IPS DF 6.9 (cell line): ENCODE measurements at regions not wholly inside any gene's neighbourhood (a gene's known extent, or its start where the extent isn't known, plus 50 kb on each side); places are given as distances from the start of the nearest gene placed in this dataset.

Experiments used
- DNase-seq: peaks from one replicate; pipeline ENCODE4 v3.0.0-alpha.2; 2013; ENCODE audit warnings: low read depth, low spot score
- H3K27ac ChIP-seq: one replicate; pipeline ENCODE4 v1.5.1; 2013; ENCODE audit warnings: low read length, control low read depth
- H3K27me3 ChIP-seq: 2 replicates; pipeline ENCODE4 v1.6.1; 2013; ENCODE audit warnings: mild to moderate bottlenecking, low read length; ENCODE audit not compliant: control insufficient read depth, insufficient read depth
- H3K36me3 ChIP-seq: 2 replicates; pipeline ENCODE4 v1.6.1; 2013; ENCODE audit warnings: low read length; ENCODE audit not compliant: control insufficient read depth, insufficient read depth
- H3K4me1 ChIP-seq: 2 replicates; pipeline ENCODE4 v1.6.1; 2013; ENCODE audit warnings: low read length; ENCODE audit not compliant: control insufficient read depth, insufficient read depth
- H3K4me3 ChIP-seq: 2 replicates; pipeline ENCODE4 v1.5.1; 2013; ENCODE audit warnings: mild to moderate bottlenecking, low read length
- H3K9me3 ChIP-seq: 2 replicates; pipeline ENCODE4 v1.6.1; 2013; ENCODE audit warnings: low read length, inconsistent platforms; ENCODE audit not compliant: control insufficient read depth, insufficient read depth
- WGBS: extraction: QIAGEN DNeasy Blood & Tissue Kit; methylation state at CpG from one replicate; pipeline ENCODE4 v1.1.7; 2013; ENCODE audit warnings: mixed read lengths, missing lambda C conversion rate; ENCODE audit not compliant: insufficient read length, insufficient coverage; 5-methylcytosine and 5-hydroxymethylcytosine counted together

DNA sequence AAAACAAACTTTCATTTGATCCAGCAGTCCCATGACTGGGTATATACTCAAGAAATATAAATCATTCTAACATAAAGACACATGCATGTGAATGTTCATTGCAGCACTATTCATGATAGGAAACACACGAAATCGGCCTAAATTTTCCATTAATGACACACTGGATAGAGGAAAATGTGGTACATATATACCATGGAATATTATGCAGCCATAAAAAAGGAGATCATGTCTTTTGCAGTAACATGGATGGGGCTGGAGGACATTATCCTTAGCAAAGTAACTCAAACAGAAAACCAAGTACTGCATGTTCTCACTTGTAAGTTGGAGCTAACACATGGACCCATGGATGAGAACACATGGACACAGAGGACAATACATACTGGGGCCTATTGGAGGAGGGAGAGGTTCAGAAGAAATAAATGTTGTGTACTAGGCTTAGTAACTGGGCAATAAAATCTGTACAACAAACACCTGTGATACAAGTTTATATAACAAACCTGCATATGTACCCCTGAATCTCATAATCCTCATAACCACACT, 283.6 kb downstream of the LMO7 start:
- Histone ChIP-seq H3K9me3 (no peaks in the 10 kb centered on the region), H3K27me3 (no peaks in the 10 kb centered on the region), H3K4me1 (no peaks in the 10 kb centered on the region), H3K36me3 (no peaks in the 10 kb centered on the region), H3K27ac (no peak overlapping the region), H3K4me3 (no peak overlapping the region)
- WGBS: no CpG with 5 or more reads among the region's 2 CpGs
- no peak for DNase-seq

DNA sequence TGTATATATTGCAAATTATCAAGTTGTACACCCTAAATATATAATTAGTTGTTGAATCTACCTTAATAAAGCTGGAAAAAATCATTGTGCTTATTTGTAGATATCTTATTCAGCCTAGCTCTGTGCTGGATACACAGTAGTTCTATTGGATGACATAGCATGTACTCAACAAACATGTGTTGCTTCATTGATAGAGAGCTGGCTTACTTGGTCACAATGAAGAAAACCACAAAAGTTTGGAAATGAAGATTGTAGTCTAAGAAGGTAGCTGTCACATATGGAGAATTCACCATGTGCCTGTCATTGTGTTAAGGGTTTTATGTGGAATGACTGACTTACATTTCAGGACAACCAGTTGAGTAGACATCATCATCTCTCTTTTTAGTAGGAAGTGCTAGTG, 278.9 kb downstream of the LMO7 start:
- Histone ChIP-seq H3K4me3 (no peak overlapping the region), H3K27ac (no peak overlapping the region), H3K27me3 (no peaks in the 10 kb centered on the region), H3K9me3 (no peaks in the 10 kb centered on the region), H3K36me3 (no peaks in the 10 kb centered on the region), H3K4me1 (no peaks in the 10 kb centered on the region)
- DNase-seq: no peak

DNA sequence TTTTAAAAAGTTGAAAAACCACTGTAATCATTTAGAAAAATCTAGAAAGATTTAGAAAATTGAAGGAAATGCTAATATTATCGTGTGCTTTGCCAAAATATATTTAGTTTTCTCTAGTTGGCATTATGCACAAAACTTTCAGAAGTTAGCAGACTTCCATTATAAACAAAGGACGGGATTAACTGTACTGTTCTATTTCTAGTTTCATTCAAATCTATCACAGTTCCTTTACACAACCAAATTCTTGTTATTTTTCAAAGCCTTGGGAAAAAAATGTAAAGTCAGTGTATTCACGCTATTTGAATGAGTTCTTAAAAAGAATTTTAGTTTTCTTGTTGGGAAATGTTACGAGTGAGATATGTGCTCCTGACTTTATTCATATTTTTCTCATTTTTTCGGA, 277.8 kb downstream of the LMO7 start:
- Histone ChIP-seq H3K9me3 (no peaks in the 10 kb centered on the region), H3K27ac (no peak overlapping the region), H3K4me1 (no peaks in the 10 kb centered on the region), H3K36me3 (no peaks in the 10 kb centered on the region), H3K4me3 (no peak overlapping the region), H3K27me3 (no peaks in the 10 kb centered on the region)
- no peak for DNase-seq
- 100% methylated on average over 1 of the region's 5 CpGs for WGBS

DNA sequence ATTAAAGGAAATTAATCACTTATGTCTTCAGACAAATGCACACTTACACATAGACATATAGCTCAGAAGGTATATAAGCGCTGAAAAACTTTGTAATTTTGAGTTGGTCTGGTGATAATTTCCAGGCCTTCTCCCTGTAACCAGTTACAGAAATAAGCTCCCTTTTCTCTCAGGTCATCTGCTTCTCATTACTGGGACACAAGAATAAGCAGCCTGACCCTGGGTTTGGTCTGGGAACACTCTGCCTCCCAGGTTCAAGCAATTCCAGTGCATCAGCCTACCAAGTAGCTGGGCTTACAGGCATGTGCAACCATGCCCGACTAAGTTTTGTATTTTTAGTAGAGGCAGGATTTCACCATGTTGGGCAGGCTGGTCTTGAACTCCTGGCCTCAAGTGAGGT, 274.5 kb downstream of the LMO7 start:
- Histone ChIP-seq H3K4me3 (no peak overlapping the region), H3K36me3 (no peaks in the 10 kb centered on the region), H3K27me3 (no peaks in the 10 kb centered on the region), H3K9me3 (no peaks in the 10 kb centered on the region), H3K4me1 (no peaks in the 10 kb centered on the region; the same call in 1 of the 2 replicates), H3K27ac (no peak overlapping the region)
- no CpG with 5 or more reads among the region's 2 CpGs for WGBS
- no peak for DNase-seq
